CD4-positive, alpha-beta T cell treated with Interferon gamma for 1 hour (primary cell): ENCODE measurements at regions not wholly inside any gene's neighbourhood (a gene's known extent, or its start where the extent isn't known, plus 50 kb on each side); places are given as distances from the start of the nearest gene placed in this dataset.
"Not testable (repeated sequence)": the region's sequence is repeated elsewhere in the genome, so short reads cannot be mapped to it uniquely, and the experiment has no call there.

Source experiments
- DNase-seq: peaks from one replicate; pipeline ENCODE4 v3.0.0-alpha.2; 2020

- no peak for DNase-seq
These were observed 161.4 kb upstream of the SPRY2 start for GRCh38 chr13:80502359-80502758.

- DNase-seq: no peak
These were observed 160.6 kb upstream of the SPRY2 start for GRCh38 chr13:80501556-80501955.

- DNase-seq: no peak
These were observed 158.8 kb upstream of the SPRY2 start for GRCh38 chr13:80499536-80500290.

- DNase-seq: no peak
These were observed 157.5 kb upstream of the SPRY2 start for GRCh38 chr13:80498433-80498832.

GRCh38 chr13:80497978-80498377 lies 157.1 kb upstream of the SPRY2 start:
- no peak for DNase-seq

GRCh38 chr13:80497439-80497838 lies 156.5 kb upstream of the SPRY2 start:
- DNase-seq: no peak

- DNase-seq: no peak
These were observed 155.9 kb upstream of the SPRY2 start for GRCh38 chr13:80496721-80497397.

GRCh38 chr13:80490491-80490943 lies 149.6 kb upstream of the SPRY2 start:
- not testable (repeated sequence) for DNase-seq

GRCh38 chr13:80486402-80486801 lies 145.5 kb upstream of the SPRY2 start:
- no peak for DNase-seq

- DNase-seq: no peak
These were observed 142.2 kb upstream of the SPRY2 start for GRCh38 chr13:80483157-80483556.

- no peak for DNase-seq
These were observed 140.7 kb upstream of the SPRY2 start for GRCh38 chr13:80481588-80481987.

- no peak for DNase-seq
These were observed 136.9 kb upstream of the SPRY2 start for GRCh38 chr13:80477661-80478443.

GRCh38 chr13:80476953-80477352 lies 136.0 kb upstream of the SPRY2 start:
- no peak for DNase-seq

GRCh38 chr13:80475718-80476117 lies 134.8 kb upstream of the SPRY2 start:
- no peak for DNase-seq

GRCh38 chr13:80473695-80474094 lies 132.8 kb upstream of the SPRY2 start:
- DNase-seq: no peak

- DNase-seq: peak; percentile 9
These were observed 129.0 kb upstream of the SPRY2 start for GRCh38 chr13:80469853-80470381.

GRCh38 chr13:80469105-80469852 lies 128.4 kb upstream of the SPRY2 start:
- DNase-seq: no peak

GRCh38 chr13:80465321-80465720 lies 124.4 kb upstream of the SPRY2 start:
- DNase-seq: no peak

- DNase-seq: no peak
These were observed 122.9 kb upstream of the SPRY2 start for GRCh38 chr13:80463673-80464352.

- no peak for DNase-seq
These were observed 121.6 kb upstream of the SPRY2 start for GRCh38 chr13:80462567-80462966.

GRCh38 chr13:80462037-80462436 lies 121.1 kb upstream of the SPRY2 start:
- DNase-seq: no peak

- DNase-seq: no peak
These were observed 117.6 kb upstream of the SPRY2 start for GRCh38 chr13:80458543-80458942.
